ENCODE measurements at regions not wholly inside any gene's neighbourhood (a gene's known extent, or its start where the extent isn't known, plus 50 kb on each side); places are given as distances from the start of the nearest gene placed in this dataset.

- no peak overlapping the region for H3K4me3 ChIP-seq (ENCODE audit: low read depth, low read length)
- no peak for DNase-seq (ENCODE audit: low read depth)
- no peak for TF ChIP-seq CTCF (IDR thresholded peaks at IDR 0.05; ENCODE audit: control insufficient read depth, extremely low read depth, insufficient read depth)
These were observed 296.4 kb downstream of the PAX1 start for GRCh38 chr20:22001886-22002285.

GRCh38 chr20:21995461-21995860 is 290.0 kb downstream of the PAX1 start:
- no peak for DNase-seq (ENCODE audit: low read depth)
- no peak overlapping the region for H3K4me3 ChIP-seq (ENCODE audit: low read depth, low read length)
- no peak for TF ChIP-seq CTCF (IDR thresholded peaks at IDR 0.05; ENCODE audit: control insufficient read depth, extremely low read depth, insufficient read depth)

- H3K4me3 ChIP-seq (ENCODE audit: low read depth, low read length): no peak overlapping the region
- DNase-seq (ENCODE audit: low read depth): peak; percentile 100
- TF ChIP-seq CTCF (IDR thresholded peaks at IDR 0.05; ENCODE audit: control insufficient read depth, extremely low read depth, insufficient read depth): no peak
These were observed 288.7 kb downstream of the PAX1 start for GRCh38 chr20:21994203-21994602.

GRCh38 chr20:21982559-21982958 is 277.1 kb downstream of the PAX1 start:
- no peak for DNase-seq (ENCODE audit: low read depth)
- TF ChIP-seq CTCF (IDR thresholded peaks at IDR 0.05; ENCODE audit: control insufficient read depth, extremely low read depth, insufficient read depth): no peak

GRCh38 chr20:21981597-21982344 is 276.3 kb downstream of the PAX1 start:
- TF ChIP-seq CTCF (IDR thresholded peaks at IDR 0.05; ENCODE audit: control insufficient read depth, extremely low read depth, insufficient read depth): no peak
- no peak overlapping the region for H3K4me3 ChIP-seq (ENCODE audit: low read depth, low read length)
- no peak for DNase-seq (ENCODE audit: low read depth)

More at GRCh38 chr20:21982559-21982958, 277.1 kb downstream of the PAX1 start:
- no peak overlapping the region for H3K4me3 ChIP-seq (ENCODE audit: low read depth, low read length)

GRCh38 chr20:21981179-21981578 is 275.7 kb downstream of the PAX1 start:
- no peak overlapping the region for H3K4me3 ChIP-seq (ENCODE audit: low read depth, low read length)
- TF ChIP-seq CTCF (IDR thresholded peaks at IDR 0.05; ENCODE audit: control insufficient read depth, extremely low read depth, insufficient read depth): no peak
- DNase-seq (ENCODE audit: low read depth): no peak

GRCh38 chr20:21971436-21971835 is 266.0 kb downstream of the PAX1 start:
- H3K4me3 ChIP-seq (ENCODE audit: low read depth, low read length): no peak overlapping the region
- no peak for DNase-seq (ENCODE audit: low read depth)
- TF ChIP-seq CTCF (IDR thresholded peaks at IDR 0.05; ENCODE audit: control insufficient read depth, extremely low read depth, insufficient read depth): no peak
